H1 (cell line): ENCODE measurements at regions not wholly inside any gene's neighbourhood (a gene's known extent, or its start where the extent isn't known, plus 50 kb on each side); places are given as distances from the start of the nearest gene placed in this dataset.

Experiments used
- CTCF ChIA-PET: fragments of 300-600 bp; sonication (Branson Sonifier 250); formaldehyde crosslinking; loops from one replicate; lab custom pipeline; 2021; ENCODE audit not compliant: partially characterized antibody; lab: Charles Lee
- POLR2A ChIA-PET: fragments of 300-600 bp; sonication (Branson Sonifier 250); formaldehyde crosslinking; loops from one replicate; lab custom pipeline; 2021; ENCODE audit warnings: inconsistent platforms; ENCODE audit not compliant: partially characterized antibody; lab: Charles Lee
- DNase-seq, 2 experiments: peaks; one replicate each; pipeline versions ENCODE4 v3.0.0 to v3.0.0-alpha.2; 2010 to 2022; ENCODE audit warnings: low spot score in 2 of 2, low read depth in 1 of 2, mixed read lengths in 1 of 2
- FAIRE-seq: peaks from 2 replicates; lab custom pipeline; 2011; peaks lifted over from hg19 to GRCh38; lab: Jason Lieb, UNC
- H2AFZ ChIP-seq: 2 replicates; pipeline ENCODE4 v1.8.1; 2012; ENCODE audit warnings: low read length, inconsistent platforms
- H2AK5ac ChIP-seq: 2 replicates; pipeline ENCODE4 v1.6.1; 2013; ENCODE audit warnings: low read depth, low read length
- H2BK120ac ChIP-seq: replicated peaks from 2 replicates; pipeline ENCODE3; 2013; ENCODE audit warnings: low read depth, low read length, inconsistent platforms
- H2BK12ac ChIP-seq: 2 replicates; pipeline ENCODE4 v1.6.1; 2013; ENCODE audit warnings: low read depth, low read length
- H2BK15ac ChIP-seq: 2 replicates; pipeline ENCODE4 v1.6.1; 2013; ENCODE audit warnings: low read length
- H2BK20ac ChIP-seq: 2 replicates; pipeline ENCODE4 v1.6.1; 2013; ENCODE audit warnings: low read length
- H2BK5ac ChIP-seq: 2 replicates; pipeline ENCODE4 v1.6.1; 2013; ENCODE audit warnings: low read depth, low read length
- H3K14ac ChIP-seq: 2 replicates; pipeline ENCODE4 v1.6.1; 2013; ENCODE audit warnings: inconsistent platforms; ENCODE audit not compliant: insufficient read length
- H3K18ac ChIP-seq: 2 replicates; pipeline ENCODE4 v1.6.1; 2013; ENCODE audit warnings: low read length; ENCODE audit errors: extremely low read depth
- H3K23ac ChIP-seq: 2 replicates; pipeline ENCODE4 v1.6.1; 2013; ENCODE audit warnings: inconsistent platforms; ENCODE audit not compliant: insufficient read length
- H3K23me2 ChIP-seq: 2 replicates; pipeline ENCODE4 v1.6.1; 2013; ENCODE audit warnings: low read depth, low read length
- H3K27ac ChIP-seq: 2 replicates; pipeline ENCODE4 v1.6.1; 2011; ENCODE audit warnings: low read depth, low read length, inconsistent platforms
- H3K27me3 ChIP-seq, 4 experiments: replicated peaks in 1 of 4; 1 replicate in 1 of 4; 2 replicates in 3 of 4; pipeline versions ENCODE4 v1.6.1 to v1.8.1; 2011 to 2013; ENCODE audit warnings: low read length in 3 of 4, mild to moderate bottlenecking in 3 of 4, inconsistent platforms in 2 of 4, mixed read lengths in 2 of 4, moderate library complexity in 1 of 4; ENCODE audit not compliant: control insufficient read depth in 3 of 4, insufficient read depth in 3 of 4; ENCODE audit errors: extremely low read depth in 1 of 4
- H3K36me3 ChIP-seq, 4 experiments: 2 replicates each; pipeline versions ENCODE4 v1.6.1 to v1.8.1; 2011 to 2013; ENCODE audit warnings: mild to moderate bottlenecking in 4 of 4, low read length in 3 of 4, moderate library complexity in 2 of 4, control low read depth in 1 of 4, inconsistent platforms in 1 of 4; ENCODE audit not compliant: insufficient read depth in 4 of 4, control insufficient read depth in 2 of 4
- H3K4ac ChIP-seq: replicated peaks from 2 replicates; pipeline ENCODE3; 2013; ENCODE audit warnings: low read length, low read depth, mixed read lengths, inconsistent platforms; ENCODE audit not compliant: insufficient read length
- H3K4me1 ChIP-seq, 4 experiments: replicated peaks in 1 of 4; 1 replicate in 1 of 4; 2 replicates in 3 of 4; pipeline versions ENCODE4 v1.6.1 to v1.8.1; 2011 to 2013; ENCODE audit warnings: low read length in 3 of 4, inconsistent platforms in 2 of 4, mixed read lengths in 1 of 4; ENCODE audit not compliant: insufficient read depth in 4 of 4, control insufficient read depth in 3 of 4
- H3K4me2 ChIP-seq, 2 experiments: 2 replicates each; pipeline versions ENCODE4 v1.6.1 to v1.8.1; 2011 to 2013; ENCODE audit warnings: low read depth in 2 of 2, low read length in 2 of 2, control low read depth in 1 of 2, inconsistent platforms in 1 of 2, mild to moderate bottlenecking in 1 of 2; ENCODE audit not compliant: insufficient read depth in 1 of 2
- H3K4me3 ChIP-seq, 4 experiments: fragments of 200-600, 300-600 bp in 1 of 4; sonication (generic), shearing (Covaris generic), sonication (Bioruptor Twin) in 1 of 4; 2 replicates each; pipeline versions ENCODE4 v1.5.1 to v1.8.1; 2011 to 2016; ENCODE audit warnings: low read length in 4 of 4, low read depth in 3 of 4, control low read depth in 2 of 4, inconsistent platforms in 2 of 4, mild to moderate bottlenecking in 2 of 4, mixed read lengths in 1 of 4, moderate library complexity in 1 of 4; ENCODE audit not compliant: insufficient read depth in 2 of 4; ENCODE audit errors: extremely low read depth in 1 of 4
- H3K56ac ChIP-seq: replicated peaks from 2 replicates; pipeline ENCODE3; 2013; ENCODE audit warnings: low read depth, mild to moderate bottlenecking, mixed read lengths, low read length, inconsistent platforms; ENCODE audit not compliant: insufficient read length
- H3K79me1 ChIP-seq: 2 replicates; pipeline ENCODE4 v1.6.1; 2013; ENCODE audit warnings: low read depth, low read length, control low read depth
- H3K79me2 ChIP-seq, 2 experiments: 2 replicates each; pipeline versions ENCODE4 v1.6.1 to v1.8.1; 2012 to 2013; ENCODE audit warnings: low read length in 2 of 2, mild to moderate bottlenecking in 2 of 2, inconsistent platforms in 1 of 2; ENCODE audit not compliant: insufficient read depth in 2 of 2, control insufficient read depth in 1 of 2
- H3K9ac ChIP-seq, 4 experiments: replicated peaks in 1 of 4; 1 replicate in 1 of 4; 2 replicates in 3 of 4; pipeline versions ENCODE4 v1.6.1 to v1.8.1; 2011 to 2013; ENCODE audit warnings: low read depth in 3 of 4, low read length in 3 of 4, control low read depth in 2 of 4, mild to moderate bottlenecking in 2 of 4, moderate library complexity in 2 of 4, inconsistent platforms in 1 of 4; ENCODE audit errors: extremely low read depth in 1 of 4
- H3K9me3 ChIP-seq, 2 experiments: 2 replicates each; pipeline versions ENCODE4 v1.6.1 to v1.8.1; 2012 to 2013; ENCODE audit warnings: mild to moderate bottlenecking in 2 of 2, moderate library complexity in 2 of 2, control low read depth in 1 of 2, inconsistent platforms in 1 of 2, low read depth in 1 of 2, low read length in 1 of 2, mixed read lengths in 1 of 2; ENCODE audit not compliant: insufficient read depth in 2 of 2
- H4K20me1 ChIP-seq, 2 experiments: replicated peaks in 1 of 2; 2 replicates each; pipeline versions ENCODE3 to v1.8.1; 2011 to 2013; ENCODE audit warnings: inconsistent platforms in 2 of 2, low read length in 2 of 2, mild to moderate bottlenecking in 1 of 2; ENCODE audit not compliant: insufficient read depth in 2 of 2, control insufficient read depth in 1 of 2
- H4K5ac ChIP-seq: 2 replicates; pipeline ENCODE4 v1.6.1; 2013; ENCODE audit warnings: low read length, low read depth, mixed read lengths, inconsistent platforms; ENCODE audit not compliant: insufficient read length
- H4K8ac ChIP-seq: 2 replicates; pipeline ENCODE4 v1.8.0; 2013; ENCODE audit warnings: mild to moderate bottlenecking, moderate library complexity, low read length, inconsistent platforms; ENCODE audit not compliant: insufficient read depth; ENCODE audit errors: extremely low read depth
- H4K91ac ChIP-seq: replicated peaks from 2 replicates; pipeline ENCODE3; 2013; ENCODE audit warnings: low read length, mixed read lengths, inconsistent platforms; ENCODE audit not compliant: insufficient read length
- BRCA1 ChIP-seq: IDR thresholded peaks from 2 replicates; pipeline ENCODE4 v1.6.1; 2012; ENCODE audit warnings: low read depth, low read length, improper control_type of control experiment
- CHD2 ChIP-seq: IDR thresholded peaks from 2 replicates; pipeline ENCODE4 v1.6.1; 2012; ENCODE audit warnings: low read length, improper control_type of control experiment
- EZH2 ChIP-seq: fragments of 200-600 bp; sonication (generic); IDR thresholded peaks from 2 replicates; pipeline ENCODE4 v1.7.1; 2012; ENCODE audit warnings: low read depth, mild to moderate bottlenecking, moderate library complexity, low read length, inconsistent platforms; ENCODE audit not compliant: severe bottlenecking
- JUN ChIP-seq: IDR thresholded peaks from 2 replicates; pipeline ENCODE4 v1.6.1; 2011; ENCODE audit warnings: low read depth, mild to moderate bottlenecking, improper control_type of control experiment, low read length
- JUND ChIP-seq: IDR thresholded peaks from 2 replicates; pipeline ENCODE4 v1.6.1; 2011; ENCODE audit warnings: mild to moderate bottlenecking, improper control_type of control experiment, low read length
- NANOG ChIP-seq: IDR thresholded peaks from 2 replicates; pipeline ENCODE4 v1.6.1; 2011; ENCODE audit warnings: low read length, low read depth, mild to moderate bottlenecking, inconsistent platforms; ENCODE audit not compliant: insufficient read depth, poor library complexity, severe bottlenecking
- RFX5 ChIP-seq: IDR thresholded peaks from 2 replicates; pipeline ENCODE4 v1.6.1; 2011; ENCODE audit warnings: low read depth, low read length, improper control_type of control experiment, borderline replicate concordance
- SIX5 ChIP-seq: IDR thresholded peaks from 2 replicates; pipeline ENCODE4 v1.6.1; 2011; ENCODE audit warnings: mild to moderate bottlenecking, low read depth, low read length
- TCF12 ChIP-seq: IDR thresholded peaks from 2 replicates; pipeline ENCODE4 v1.6.1; 2011; ENCODE audit warnings: low read depth, mild to moderate bottlenecking, low read length
- WGBS, 2 experiments: shearing (Covaris generic) in 1 of 2; methylation state at CpG; one replicate each; pipeline versions ENCODE4 v1.1.6 to v1.1.7; 2013 to 2015; ENCODE audit warnings: low lambda C conversion rate in 2 of 2, mixed read lengths in 2 of 2, inconsistent platforms in 1 of 2, low coverage in 1 of 2, missing lambda C conversion rate in 1 of 2; ENCODE audit not compliant: insufficient replicate concordance in 2 of 2, insufficient coverage in 1 of 2, insufficient read length in 1 of 2; ENCODE audit errors: extremely low coverage in 1 of 2, missing lambda C conversion rate in 1 of 2; 5-methylcytosine and 5-hydroxymethylcytosine counted together

DNA sequence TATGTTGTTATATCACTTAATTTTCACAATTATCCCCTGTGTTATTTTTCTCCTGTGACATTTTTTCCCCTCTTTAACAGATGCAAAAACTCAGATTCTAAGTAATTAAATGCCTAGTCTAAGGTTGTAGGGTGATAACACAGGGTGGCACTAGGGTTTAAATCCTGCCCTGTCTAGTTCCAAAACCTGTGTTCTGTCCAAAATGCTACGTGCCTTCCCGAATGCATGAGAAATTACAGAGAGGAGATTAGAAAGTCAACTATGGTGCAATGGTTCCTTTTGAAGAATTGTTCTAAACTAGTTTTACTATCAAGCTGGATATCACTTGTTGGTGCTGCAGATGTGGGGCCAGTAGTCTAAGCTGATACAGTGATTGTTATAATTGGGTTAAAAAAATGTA lies 108.0 kb downstream of the DIPK2A start:
- Histone ChIP-seq H2BK15ac (no peak overlapping the region), H3K27me3 (no peaks in the 10 kb centered on the region), H3K23ac (no peak overlapping the region), H3K79me1 (no peaks in the 10 kb centered on the region), H4K20me1 (no peaks in the 10 kb centered on the region), H3K56ac (no peak overlapping the region), H4K5ac (no peak overlapping the region), H2BK120ac (no peak overlapping the region), H3K79me2 (no peaks in the 10 kb centered on the region), H3K18ac (no peak overlapping the region), H2BK20ac (no peak overlapping the region), H2AFZ (no peak overlapping the region), H4K8ac (no peak overlapping the region), H2BK5ac (no peak overlapping the region), H3K4ac (no peak overlapping the region), H3K4me3 (no peak overlapping the region), H3K23me2 (no peaks in the 10 kb centered on the region)
- FAIRE-seq = no peak
- CTCF ChIA-PET = no interaction called here
- POLR2A ChIA-PET = interaction anchor here (1.2 kb wide), 1 partner anchor 18 kb away, joined by 3 read pairs; no protein-coding TSS in a partner anchor
- TF ChIP-seq CHD2 (no peak), EZH2 (no peak), JUN (no peak), RFX5 (no peak), TCF12 (no peak), SIX5 (no peak), JUND (no peak), BRCA1 (no peak), NANOG (no peak)
- TF ChIP-seq, all 59 proteins: peak for 0
- H3K4me1 ChIP-seq = no peaks in the 10 kb centered on the region
- no peaks in the 10 kb centered on the region for H3K36me3 ChIP-seq
- DNase-seq = no peak
- no peak overlapping the region for H3K9ac ChIP-seq
- no peak overlapping the region for H3K4me2 ChIP-seq
- 93% methylated on average over 2 of the region's 2 CpGs; no CpG with 5 or more reads in 1 of the 2 experiments for WGBS, 2 experiments
- H2BK12ac ChIP-seq = no peak overlapping the region
- no peak overlapping the region for H3K27ac ChIP-seq
- no peak overlapping the region for H3K14ac ChIP-seq
- no peaks in the 10 kb centered on the region for H3K9me3 ChIP-seq
- H2AK5ac ChIP-seq = no peak overlapping the region
- H4K91ac ChIP-seq = no peak overlapping the region
